Mucosa of stomach (tissue), 1 donor: ENCODE measurements at regions not wholly inside any gene's neighbourhood (a gene's known extent, or its start where the extent isn't known, plus 50 kb on each side); places are given as distances from the start of the nearest gene placed in this dataset.

ENCODE experiments used
- H3K27me3 ChIP-seq: one replicate; pipeline ENCODE4 v1.7.0; 2013; ENCODE audit warnings: mild to moderate bottlenecking, low read length; ENCODE audit not compliant: control insufficient read depth, insufficient read depth
- H3K36me3 ChIP-seq: one replicate; pipeline ENCODE4 v1.7.0; 2013; ENCODE audit warnings: low read length; ENCODE audit not compliant: control insufficient read depth, insufficient read depth
- H3K4me1 ChIP-seq: one replicate; pipeline ENCODE4 v1.7.0; 2013; ENCODE audit warnings: mild to moderate bottlenecking, low read length; ENCODE audit not compliant: control insufficient read depth, insufficient read depth
- H3K4me3 ChIP-seq: one replicate; pipeline ENCODE4 v1.7.0; 2013; ENCODE audit warnings: low read length
- H3K9ac ChIP-seq: one replicate; pipeline ENCODE4 v1.7.0; 2013; ENCODE audit warnings: mild to moderate bottlenecking, low read length, moderate library complexity
- H3K9me3 ChIP-seq: one replicate; pipeline ENCODE4 v1.7.0; 2013; ENCODE audit warnings: mild to moderate bottlenecking, low read length, moderate library complexity; ENCODE audit not compliant: control insufficient read depth
- donor health status: Pancreatic carcinoma.

DNA sequence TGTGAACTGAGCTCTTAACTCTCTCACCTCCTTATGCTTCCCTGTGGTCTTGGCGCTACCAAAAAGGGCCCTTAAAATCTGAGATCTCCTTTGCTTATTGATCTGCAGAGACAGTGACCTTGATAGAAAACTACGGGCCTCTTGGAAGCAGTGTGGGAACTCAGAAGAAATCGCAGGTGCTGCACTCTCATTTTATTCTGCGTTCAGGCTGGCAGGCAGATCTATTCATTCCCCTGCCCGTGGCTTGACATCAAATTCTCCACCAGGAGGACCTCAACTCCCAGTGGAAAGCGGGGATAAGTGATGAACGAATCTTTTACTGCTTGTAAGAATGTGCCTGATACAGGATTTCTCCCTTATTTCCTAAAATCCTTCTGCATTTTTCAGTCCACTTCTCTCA, 143.2 kb upstream of the SEL1L start:
- Histone ChIP-seq H3K4me1 (no peaks in the 10 kb centered on the region), H3K36me3 (no peaks in the 10 kb centered on the region), H3K4me3 (no peak overlapping the region), H3K27me3 (no peaks in the 10 kb centered on the region), H3K9ac (no peak overlapping the region), H3K9me3 (no peaks in the 10 kb centered on the region)

DNA sequence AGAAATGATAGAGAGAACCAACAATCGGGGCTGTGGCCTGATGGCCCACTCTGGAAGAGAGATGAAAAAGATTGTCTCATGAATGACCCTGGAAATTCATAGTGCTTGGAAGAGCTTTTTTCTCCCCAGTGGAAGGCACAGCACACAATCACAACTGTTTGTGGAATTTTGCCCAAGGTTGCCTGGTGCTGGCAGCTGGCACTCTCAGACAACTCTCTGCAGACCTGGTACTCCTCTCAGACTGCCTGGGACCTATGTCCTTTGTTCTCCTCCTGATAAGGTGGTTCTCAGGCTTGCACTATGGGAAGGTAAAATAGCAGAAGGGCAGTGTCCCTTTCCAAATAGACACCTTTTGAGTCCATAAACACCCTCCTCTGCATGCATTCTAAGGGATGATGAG, 144.1 kb upstream of the SEL1L start:
- Histone ChIP-seq H3K4me1 (no peaks in the 10 kb centered on the region), H3K9ac (no peak overlapping the region), H3K36me3 (no peaks in the 10 kb centered on the region), H3K4me3 (no peak overlapping the region), H3K9me3 (no peaks in the 10 kb centered on the region), H3K27me3 (no peaks in the 10 kb centered on the region)

GRCh38 chr14:81679226-81679625, 145.6 kb upstream of the SEL1L start:
- Histone ChIP-seq H3K36me3 (no peaks in the 10 kb centered on the region), H3K27me3 (no peaks in the 10 kb centered on the region), H3K4me3 (no peak overlapping the region), H3K9ac (no peak overlapping the region), H3K4me1 (no peaks in the 10 kb centered on the region), H3K9me3 (no peaks in the 10 kb centered on the region)

DNA sequence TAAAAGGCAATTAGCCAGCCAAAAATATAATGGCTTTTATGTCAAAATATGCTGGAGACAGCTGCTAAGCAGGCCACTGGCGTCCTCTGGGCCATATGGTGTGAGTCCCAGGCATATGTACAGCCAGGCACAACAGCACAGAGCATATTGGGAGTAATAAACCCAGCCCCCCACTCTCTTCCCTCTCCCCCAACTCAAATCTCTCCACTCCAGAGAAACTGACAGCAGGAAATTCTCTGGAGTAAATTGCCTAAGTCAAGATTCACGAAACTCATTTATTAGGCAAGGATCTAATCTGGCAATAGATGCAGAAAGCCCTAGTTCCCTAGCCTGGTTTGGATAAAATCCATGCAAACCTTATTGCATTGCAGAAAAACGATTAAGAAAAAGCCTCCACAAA, 147.9 kb upstream of the SEL1L start:
- H3K36me3 ChIP-seq, result no peaks in the 10 kb centered on the region
- H3K9me3 ChIP-seq, result no peaks in the 10 kb centered on the region
- no peak overlapping the region for H3K4me3 ChIP-seq
- no peaks in the 10 kb centered on the region for H3K27me3 ChIP-seq
- H3K9ac ChIP-seq, result no peak overlapping the region
- H3K4me1 ChIP-seq, result no peaks in the 10 kb centered on the region

GRCh38 chr14:81682134-81682533, 148.5 kb upstream of the SEL1L start:
- H3K4me1 ChIP-seq, result no peaks in the 10 kb centered on the region
- H3K4me3 ChIP-seq, result no peak overlapping the region
- H3K36me3 ChIP-seq, result no peaks in the 10 kb centered on the region
- H3K9me3 ChIP-seq, result no peaks in the 10 kb centered on the region
- H3K27me3 ChIP-seq, result no peaks in the 10 kb centered on the region
- no peak overlapping the region for H3K9ac ChIP-seq

GRCh38 chr14:81682701-81683100, 149.0 kb upstream of the SEL1L start:
- H3K4me1 ChIP-seq, result no peaks in the 10 kb centered on the region
- no peak overlapping the region for H3K4me3 ChIP-seq
- no peaks in the 10 kb centered on the region for H3K36me3 ChIP-seq
- no peaks in the 10 kb centered on the region for H3K27me3 ChIP-seq
- H3K9me3 ChIP-seq, result no peaks in the 10 kb centered on the region
- H3K9ac ChIP-seq, result no peak overlapping the region

- Histone ChIP-seq H3K4me3 (no peak overlapping the region), H3K27me3 (no peaks in the 10 kb centered on the region), H3K36me3 (no peaks in the 10 kb centered on the region), H3K9me3 (no peaks in the 10 kb centered on the region), H3K9ac (no peak overlapping the region), H3K4me1 (no peaks in the 10 kb centered on the region)
Observed at GRCh38 chr14:81684696-81685095, 151.0 kb upstream of the SEL1L start.

GRCh38 chr14:81686512-81686911, 152.9 kb upstream of the SEL1L start:
- no peak overlapping the region for H3K4me3 ChIP-seq
- no peak overlapping the region for H3K9ac ChIP-seq
- no peaks in the 10 kb centered on the region for H3K27me3 ChIP-seq
- no peaks in the 10 kb centered on the region for H3K36me3 ChIP-seq
- no peaks in the 10 kb centered on the region for H3K9me3 ChIP-seq
- H3K4me1 ChIP-seq, result no peaks in the 10 kb centered on the region

DNA sequence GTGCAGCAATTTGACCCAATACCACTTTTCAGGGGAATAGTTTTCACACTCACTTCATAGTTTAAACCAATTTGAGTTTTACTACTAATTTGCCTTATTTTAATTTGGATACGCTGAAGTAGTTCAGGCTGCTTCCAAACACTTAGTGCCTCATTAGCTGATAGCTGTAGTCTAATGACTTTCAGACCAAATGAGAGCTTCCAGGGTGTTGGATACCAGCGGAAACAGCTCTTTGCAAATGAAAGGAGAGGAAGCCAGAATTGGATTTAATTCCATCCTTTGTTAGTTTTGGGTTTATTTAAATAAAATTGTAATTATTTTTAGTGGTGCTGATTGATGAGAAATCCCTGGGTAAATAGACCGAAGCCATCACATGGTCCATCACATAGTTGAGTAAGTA, 158.3 kb upstream of the SEL1L start:
- Histone ChIP-seq H3K9me3 (no peaks in the 10 kb centered on the region), H3K4me1 (no peaks in the 10 kb centered on the region), H3K27me3 (no peaks in the 10 kb centered on the region), H3K4me3 (no peak overlapping the region), H3K36me3 (no peaks in the 10 kb centered on the region), H3K9ac (no peak overlapping the region)

DNA sequence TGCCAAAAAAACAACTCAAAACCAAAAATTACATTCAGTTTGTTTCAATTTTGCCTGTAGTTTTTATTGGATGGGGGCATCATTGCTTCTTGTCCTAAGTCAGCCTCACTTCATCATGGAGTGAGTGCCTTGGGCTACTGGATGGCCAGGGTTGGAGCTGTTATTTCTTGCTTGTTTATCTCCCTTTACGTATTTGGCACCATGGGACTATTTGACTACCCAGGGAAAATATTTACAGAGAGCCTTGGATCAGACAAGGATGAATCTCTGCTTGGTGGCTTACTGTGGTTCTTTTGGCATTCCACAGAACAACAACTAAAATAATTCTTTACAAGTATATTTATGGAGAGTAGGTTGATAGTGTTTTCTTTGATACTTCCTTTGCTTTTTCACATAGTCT, 160.8 kb upstream of the SEL1L start:
- Histone ChIP-seq H3K27me3 (no peaks in the 10 kb centered on the region), H3K9me3 (no peaks in the 10 kb centered on the region), H3K9ac (no peak overlapping the region), H3K4me3 (no peak overlapping the region), H3K36me3 (no peaks in the 10 kb centered on the region), H3K4me1 (no peaks in the 10 kb centered on the region)

- Histone ChIP-seq H3K4me3 (no peak overlapping the region), H3K27me3 (no peaks in the 10 kb centered on the region), H3K4me1 (no peaks in the 10 kb centered on the region), H3K36me3 (no peaks in the 10 kb centered on the region), H3K9ac (no peak overlapping the region), H3K9me3 (no peaks in the 10 kb centered on the region)
Observed at GRCh38 chr14:81709681-81710080, 176.0 kb upstream of the SEL1L start.

- no peak overlapping the region for H3K9ac ChIP-seq
Observed at GRCh38 chr14:81710232-81710845, 176.7 kb upstream of the SEL1L start.

GRCh38 chr14:81715731-81716130, 182.1 kb upstream of the SEL1L start:
- no peaks in the 10 kb centered on the region for H3K27me3 ChIP-seq
- no peak overlapping the region for H3K4me3 ChIP-seq
- no peaks in the 10 kb centered on the region for H3K9me3 ChIP-seq
- no peaks in the 10 kb centered on the region for H3K4me1 ChIP-seq
- H3K36me3 ChIP-seq, result no peaks in the 10 kb centered on the region
- H3K9ac ChIP-seq, result no peak overlapping the region

More at GRCh38 chr14:81710232-81710845, 176.7 kb upstream of the SEL1L start:
- Histone ChIP-seq H3K27me3 (no peaks in the 10 kb centered on the region), H3K4me1 (no peaks in the 10 kb centered on the region), H3K9me3 (no peaks in the 10 kb centered on the region), H3K4me3 (no peak overlapping the region), H3K36me3 (no peaks in the 10 kb centered on the region)
